ENCODE measurements at regions not wholly inside any gene's neighbourhood (a gene's known extent, or its start where the extent isn't known, plus 50 kb on each side); places are given as distances from the start of the nearest gene placed in this dataset.

- H3K4me3 ChIP-seq (ENCODE audit: low read length) = no peak overlapping the region
- DNase-seq (ENCODE audit: low read depth, low spot score) = no peak
- H3K27ac ChIP-seq (ENCODE audit: low read length) = no peak overlapping the region
- H3K36me3 ChIP-seq (ENCODE audit: control insufficient read depth, insufficient read depth, low read length) = no peaks in the 10 kb centered on the region
- no peaks in the 10 kb centered on the region; the same call in 1 of the 2 replicates for H3K4me1 ChIP-seq (ENCODE audit: control insufficient read depth, insufficient read depth, low read length)
- no peaks in the 10 kb centered on the region for H3K9me3 ChIP-seq (ENCODE audit: control insufficient read depth, insufficient read depth, low read length)
- WGBS (ENCODE audit: insufficient coverage, insufficient read length) = no CpG with 5 or more reads among the region's 2 CpGs
- H3K27me3 ChIP-seq (ENCODE audit: control insufficient read depth, insufficient read depth, low read length) = no peaks in the 10 kb centered on the region
Measured at GRCh38 chr18:72102412-72102811, 441.7 kb downstream of the CBLN2 start.

- Histone ChIP-seq H3K36me3 (ENCODE audit: control insufficient read depth, insufficient read depth, low read length) (no peaks in the 10 kb centered on the region), H3K27ac (ENCODE audit: low read length) (no peak overlapping the region), H3K4me1 (ENCODE audit: control insufficient read depth, insufficient read depth, low read length) (no peaks in the 10 kb centered on the region; the same call in 1 of the 2 replicates), H3K4me3 (ENCODE audit: low read length) (no peak overlapping the region), H3K27me3 (ENCODE audit: control insufficient read depth, insufficient read depth, low read length) (no peaks in the 10 kb centered on the region), H3K9me3 (ENCODE audit: control insufficient read depth, insufficient read depth, low read length) (no peaks in the 10 kb centered on the region)
- WGBS (ENCODE audit: insufficient coverage, insufficient read length) = no CpG with 5 or more reads among the region's 5 CpGs
- DNase-seq (ENCODE audit: low read depth, low spot score) = no peak
Measured at GRCh38 chr18:72100465-72101004, 443.6 kb downstream of the CBLN2 start.

DNA sequence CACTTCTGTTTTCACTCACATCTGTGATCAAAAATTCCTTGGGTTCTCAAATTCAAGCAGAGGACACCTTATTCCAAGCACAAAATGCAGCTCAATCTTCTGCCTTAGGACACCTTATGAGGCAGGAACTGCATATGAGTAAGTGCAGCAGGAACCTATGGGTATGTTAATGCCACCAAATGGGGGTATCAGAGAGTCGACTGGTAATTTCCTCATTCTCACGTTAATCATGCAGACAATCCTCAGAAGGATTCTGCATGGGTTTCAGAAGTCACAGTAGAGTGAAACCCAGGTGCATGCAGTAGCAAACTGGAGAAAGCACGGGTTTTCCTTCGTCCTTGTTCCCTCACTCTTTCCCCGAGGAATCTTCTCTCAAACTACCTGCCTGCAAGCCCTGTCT, 452.8 kb downstream of the CBLN2 start:
- Histone ChIP-seq H3K4me3 (ENCODE audit: low read length) (no peak overlapping the region), H3K27ac (ENCODE audit: low read length) (no peak overlapping the region), H3K36me3 (ENCODE audit: control insufficient read depth, insufficient read depth, low read length) (no peaks in the 10 kb centered on the region), H3K9me3 (ENCODE audit: control insufficient read depth, insufficient read depth, low read length) (no peaks in the 10 kb centered on the region), H3K27me3 (ENCODE audit: control insufficient read depth, insufficient read depth, low read length) (no peaks in the 10 kb centered on the region), H3K4me1 (ENCODE audit: control insufficient read depth, insufficient read depth, low read length) (peaks cover 3% of the 10 kb centered on the region; the same call in 1 of the 2 replicates)
- DNase-seq (ENCODE audit: low read depth, low spot score) = no peak
- no CpG with 5 or more reads among the region's 5 CpGs for WGBS (ENCODE audit: insufficient coverage, insufficient read length)

- no peaks in the 10 kb centered on the region for H3K27me3 ChIP-seq (ENCODE audit: control insufficient read depth, insufficient read depth, low read length)
- peaks cover 3% of the 10 kb centered on the region; the same call in 1 of the 2 replicates for H3K4me1 ChIP-seq (ENCODE audit: control insufficient read depth, insufficient read depth, low read length)
- DNase-seq (ENCODE audit: low read depth, low spot score) = no peak
- H3K9me3 ChIP-seq (ENCODE audit: control insufficient read depth, insufficient read depth, low read length) = no peaks in the 10 kb centered on the region
- H3K27ac ChIP-seq (ENCODE audit: low read length) = no peak overlapping the region
- WGBS (ENCODE audit: insufficient coverage, insufficient read length) = no CpG with 5 or more reads among the region's 3 CpGs
- H3K4me3 ChIP-seq (ENCODE audit: low read length) = no peak overlapping the region
- no peaks in the 10 kb centered on the region for H3K36me3 ChIP-seq (ENCODE audit: control insufficient read depth, insufficient read depth, low read length)
Measured at GRCh38 chr18:72089432-72089831, 454.7 kb downstream of the CBLN2 start.

DNA sequence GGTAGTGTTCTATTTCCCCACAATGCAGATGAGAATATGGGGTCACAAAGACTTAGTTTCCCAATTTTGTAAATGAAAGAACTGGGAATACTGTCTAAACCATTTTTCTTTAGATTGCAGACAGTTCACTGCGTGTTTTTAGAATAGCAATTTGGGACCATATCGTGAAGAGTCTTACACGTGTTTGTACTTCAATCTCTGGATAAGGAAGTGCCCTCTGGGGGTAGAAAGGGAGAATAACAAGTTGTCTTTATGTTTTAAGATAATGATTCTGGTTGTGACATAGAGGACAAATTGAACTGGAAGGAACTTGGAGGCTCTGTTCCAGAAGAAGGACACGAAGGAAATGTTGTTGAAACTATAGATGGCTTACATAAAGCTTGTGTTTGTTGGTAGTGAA, 457.7 kb downstream of the CBLN2 start:
- Histone ChIP-seq H3K9me3 (ENCODE audit: control insufficient read depth, insufficient read depth, low read length) (no peaks in the 10 kb centered on the region), H3K27me3 (ENCODE audit: control insufficient read depth, insufficient read depth, low read length) (no peaks in the 10 kb centered on the region), H3K27ac (ENCODE audit: low read length) (no peak overlapping the region), H3K36me3 (ENCODE audit: control insufficient read depth, insufficient read depth, low read length) (no peaks in the 10 kb centered on the region), H3K4me3 (ENCODE audit: low read length) (no peak overlapping the region), H3K4me1 (ENCODE audit: control insufficient read depth, insufficient read depth, low read length) (peaks cover 2% of the 10 kb centered on the region; the same call in 1 of the 2 replicates)
- WGBS (ENCODE audit: insufficient coverage, insufficient read length) = no CpG with 5 or more reads among the region's 4 CpGs
- no peak for DNase-seq (ENCODE audit: low read depth, low spot score)

GRCh38 chr18:72075040-72075439, 469.1 kb downstream of the CBLN2 start:
- Histone ChIP-seq H3K4me3 (ENCODE audit: low read length) (no peak overlapping the region), H3K9me3 (ENCODE audit: control insufficient read depth, insufficient read depth, low read length) (no peaks in the 10 kb centered on the region), H3K36me3 (ENCODE audit: control insufficient read depth, insufficient read depth, low read length) (no peaks in the 10 kb centered on the region), H3K4me1 (ENCODE audit: control insufficient read depth, insufficient read depth, low read length) (no peaks in the 10 kb centered on the region), H3K27me3 (ENCODE audit: control insufficient read depth, insufficient read depth, low read length) (no peaks in the 10 kb centered on the region), H3K27ac (ENCODE audit: low read length) (no peak overlapping the region)
- no peak for DNase-seq (ENCODE audit: low read depth, low spot score)
- no CpG with 5 or more reads among the region's 4 CpGs for WGBS (ENCODE audit: insufficient coverage, insufficient read length)

- no peaks in the 10 kb centered on the region for H3K27me3 ChIP-seq (ENCODE audit: control insufficient read depth, insufficient read depth, low read length)
- no peaks in the 10 kb centered on the region for H3K4me1 ChIP-seq (ENCODE audit: control insufficient read depth, insufficient read depth, low read length)
- no peak overlapping the region for H3K27ac ChIP-seq (ENCODE audit: low read length)
- no peak for DNase-seq (ENCODE audit: low read depth, low spot score)
- H3K36me3 ChIP-seq (ENCODE audit: control insufficient read depth, insufficient read depth, low read length) = no peaks in the 10 kb centered on the region
- H3K4me3 ChIP-seq (ENCODE audit: low read length) = no peak overlapping the region
- no CpG with 5 or more reads among the region's 7 CpGs for WGBS (ENCODE audit: insufficient coverage, insufficient read length)
- H3K9me3 ChIP-seq (ENCODE audit: control insufficient read depth, insufficient read depth, low read length) = no peaks in the 10 kb centered on the region
Measured at GRCh38 chr18:72063001-72063400, 481.1 kb downstream of the CBLN2 start.

GRCh38 chr18:72058851-72059250, 485.3 kb downstream of the CBLN2 start:
- H3K9me3 ChIP-seq (ENCODE audit: control insufficient read depth, insufficient read depth, low read length) = no peaks in the 10 kb centered on the region
- no peak for DNase-seq (ENCODE audit: low read depth, low spot score)
- WGBS (ENCODE audit: insufficient coverage, insufficient read length) = no CpG with 5 or more reads among the region's 7 CpGs

DNA sequence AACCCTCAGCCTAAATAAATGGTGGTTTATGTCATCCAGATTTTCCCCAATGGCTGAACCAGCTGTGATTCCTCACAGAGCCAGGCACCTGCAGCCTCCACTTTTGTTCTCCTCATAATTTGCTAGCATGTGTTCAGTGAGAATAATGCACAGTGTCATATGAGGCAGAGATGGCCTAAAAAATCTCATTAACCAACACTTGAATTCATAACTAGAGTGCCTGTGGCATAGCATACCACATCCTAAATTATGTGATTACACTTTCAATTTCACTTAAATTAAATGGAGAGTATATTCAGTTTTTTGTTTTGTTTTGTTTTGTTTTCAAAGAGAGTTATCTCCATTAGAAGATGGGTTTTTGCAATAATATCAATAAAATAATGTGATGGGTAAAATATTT, 488.0 kb downstream of the CBLN2 start:
- no peaks in the 10 kb centered on the region for H3K27me3 ChIP-seq (ENCODE audit: control insufficient read depth, insufficient read depth, low read length)
- no peak overlapping the region for H3K4me3 ChIP-seq (ENCODE audit: low read length)
- H3K9me3 ChIP-seq (ENCODE audit: control insufficient read depth, insufficient read depth, low read length) = no peaks in the 10 kb centered on the region
- DNase-seq (ENCODE audit: low read depth, low spot score) = no peak
- no peaks in the 10 kb centered on the region for H3K36me3 ChIP-seq (ENCODE audit: control insufficient read depth, insufficient read depth, low read length)
- H3K4me1 ChIP-seq (ENCODE audit: control insufficient read depth, insufficient read depth, low read length) = no peaks in the 10 kb centered on the region
- no peak overlapping the region for H3K27ac ChIP-seq (ENCODE audit: low read length)

More at GRCh38 chr18:72058851-72059250, 485.3 kb downstream of the CBLN2 start:
- Histone ChIP-seq H3K36me3 (ENCODE audit: control insufficient read depth, insufficient read depth, low read length) (no peaks in the 10 kb centered on the region), H3K27me3 (ENCODE audit: control insufficient read depth, insufficient read depth, low read length) (no peaks in the 10 kb centered on the region), H3K27ac (ENCODE audit: low read length) (no peak overlapping the region), H3K4me3 (ENCODE audit: low read length) (no peak overlapping the region), H3K4me1 (ENCODE audit: control insufficient read depth, insufficient read depth, low read length) (no peaks in the 10 kb centered on the region)

DNA sequence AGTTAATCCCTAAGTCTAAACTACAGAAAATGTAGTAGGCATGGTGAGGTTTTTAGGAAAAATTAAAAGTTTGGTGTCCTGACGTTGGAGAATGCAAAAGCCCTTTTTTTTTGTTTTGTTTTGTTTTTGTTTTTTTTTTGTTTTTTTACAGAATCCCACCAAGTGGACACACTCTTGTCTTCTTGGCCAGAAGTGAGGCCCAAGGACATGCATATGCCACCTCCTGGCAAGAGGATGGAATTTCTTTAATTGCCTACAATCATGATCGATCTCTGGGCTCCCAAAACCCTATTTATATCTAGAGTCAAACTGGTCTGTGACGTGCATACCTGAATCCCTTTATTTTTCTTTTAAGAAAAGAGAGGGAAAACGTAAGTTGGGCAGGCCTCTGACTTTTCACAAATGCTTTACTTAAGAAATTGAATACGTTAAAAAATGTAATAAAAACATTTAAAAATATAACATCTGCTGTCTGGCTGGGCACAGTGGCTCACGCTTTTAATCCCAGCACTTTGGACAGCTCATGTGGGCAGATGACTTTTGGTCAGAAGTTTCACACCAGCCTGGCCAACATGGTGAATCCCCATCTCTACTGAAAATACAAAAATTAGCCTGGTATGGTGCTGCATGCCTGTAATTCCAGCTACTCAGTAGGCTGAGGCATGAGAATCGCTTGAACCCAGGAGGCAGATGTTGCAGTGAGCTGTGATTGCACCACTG, 502.7 kb downstream of the CBLN2 start:
- H3K4me3 ChIP-seq (ENCODE audit: low read length) = no peak overlapping the region
- H3K9me3 ChIP-seq (ENCODE audit: control insufficient read depth, insufficient read depth, low read length) = no peaks in the 10 kb centered on the region
- WGBS (ENCODE audit: insufficient coverage, insufficient read length) = no CpG with 5 or more reads among the region's 7 CpGs
- H3K27ac ChIP-seq (ENCODE audit: low read length) = no peak overlapping the region
- DNase-seq (ENCODE audit: low read depth, low spot score) = no peak
- no peaks in the 10 kb centered on the region for H3K36me3 ChIP-seq (ENCODE audit: control insufficient read depth, insufficient read depth, low read length)
- H3K27me3 ChIP-seq (ENCODE audit: control insufficient read depth, insufficient read depth, low read length) = no peaks in the 10 kb centered on the region
- H3K4me1 ChIP-seq (ENCODE audit: control insufficient read depth, insufficient read depth, low read length) = no peaks in the 10 kb centered on the region

DNA sequence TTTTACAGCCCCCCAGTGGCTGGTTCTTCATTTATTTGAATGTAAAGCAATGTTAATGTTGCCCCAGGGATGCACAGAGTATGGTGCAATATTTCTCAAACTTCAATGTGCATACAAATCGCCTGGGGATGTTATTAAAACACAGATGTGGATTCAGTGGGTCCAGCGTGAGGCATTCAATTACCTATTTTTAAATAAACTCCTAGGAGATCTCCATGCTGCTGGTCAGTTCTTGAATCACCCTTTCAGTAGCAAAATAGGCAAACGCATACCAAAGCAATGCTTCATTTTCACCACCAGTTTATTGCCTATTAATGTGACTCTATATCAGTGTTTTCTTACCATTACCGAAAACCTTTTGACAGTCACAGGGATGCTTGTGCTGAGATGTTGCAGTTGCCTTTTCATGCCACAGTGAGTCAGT, 530.7 kb downstream of the CBLN2 start:
- no peaks in the 10 kb centered on the region for H3K9me3 ChIP-seq (ENCODE audit: control insufficient read depth, insufficient read depth, low read length)
- no peaks in the 10 kb centered on the region for H3K27me3 ChIP-seq (ENCODE audit: control insufficient read depth, insufficient read depth, low read length)
- DNase-seq (ENCODE audit: low read depth, low spot score) = no peak
- no peak overlapping the region for H3K4me3 ChIP-seq (ENCODE audit: low read length)
- no peaks in the 10 kb centered on the region for H3K4me1 ChIP-seq (ENCODE audit: control insufficient read depth, insufficient read depth, low read length)
- no peaks in the 10 kb centered on the region for H3K36me3 ChIP-seq (ENCODE audit: control insufficient read depth, insufficient read depth, low read length)
- WGBS (ENCODE audit: insufficient coverage, insufficient read length) = no CpG with 5 or more reads among the region's 4 CpGs
- H3K27ac ChIP-seq (ENCODE audit: low read length) = no peak overlapping the region
